Pancreas (tissue), 10 donors: ENCODE measurements at regions not wholly inside any gene's neighbourhood (a gene's known extent, or its start where the extent isn't known, plus 50 kb on each side); places are given as distances from the start of the nearest gene placed in this dataset.

Experiments used
- ATAC-seq, 4 donors: fragments of 200-7000 bp; cut with Tn5 transposase; one replicate each; pipeline versions ENCODE4 v1.8.0 to v1.9.1; 2020; ENCODE audit warnings: mild to moderate bottlenecking in 4 of 4, moderate library complexity in 4 of 4
- DNase-seq, 6 donors: peaks; one replicate each; pipeline ENCODE4 v3.0.0-alpha.2; 2020
- FAIRE-seq: peaks from 2 replicates; lab custom pipeline; 2012; peaks lifted over from hg19 to GRCh38; lab: Jason Lieb, UNC
- H3K27ac ChIP-seq, 4 donors: fragments of 200-600 bp; sonication (generic); 1 replicate in 3 of 4; 2 replicates in 1 of 4; pipeline versions ENCODE4 v1.5.0 to v1.8.0; 2020
- H3K27me3 ChIP-seq, 4 donors: fragments of 200-600 bp; one replicate each; pipeline ENCODE4 v1.8.0; 2021
- H3K36me3 ChIP-seq, 3 donors: fragments of 200-600 bp; sonication (generic) in 1 of 3; one replicate each; pipeline versions ENCODE4 v1.5.0 to v1.8.0; 2020 to 2021
- H3K4me1 ChIP-seq, 3 donors: fragments of 200-600 bp; one replicate each; pipeline ENCODE4 v1.8.0; 2021
- H3K4me3 ChIP-seq, 4 donors: fragments of 200-600 bp; sonication (generic) in 2 of 4; one replicate each; pipeline versions ENCODE4 v1.5.0 to v1.8.0; 2020 to 2021
- H3K9me3 ChIP-seq, 4 donors: fragments of 200-600 bp; one replicate each; pipeline ENCODE4 v1.8.0; 2021
- CTCF ChIP-seq, 4 donors: fragments of 200-600 bp; sonication (generic) in 3 of 4; IDR thresholded peaks; one replicate each; pipeline versions ENCODE4 v1.5.0 to v1.8.0; 2021; ENCODE audit warnings: antibody characterized with exemption in 4 of 4
- WGBS, 2 donors: extraction: QIAGEN DNeasy Blood & Tissue Kit; methylation state at CpG; one replicate each; pipeline ENCODE4 v1.1.7; 2013; 5-methylcytosine and 5-hydroxymethylcytosine counted together
- intact Hi-C, 3 donors: fragments of 100-400 bp; cut with DNase I; formaldehyde crosslinking; loops; one replicate each; pipeline versions ENCODE4 v1.11.1 to v1.14.2; 2022
- donor health status: healthy with polysubstance abuse.
- donor health status: DM: no; HTN: no; CAD: no; lungs with moderate emphysema.
- donor health status: DM: no; HTN: no; CAD: no.
- donor health status: control.
- donor health status: control.
- donor health status: Bipolar disorder and iron deficiency.
- donor health status: DM: yes; HTN: yes; CAD: no.
- donor health status: DM: no; HTN: no; CAD: no.
- donor health status: DM: no; HTN: no; CAD: no.
- donor health status: DM: yes; HTN: yes; CAD: no.

- no peaks in the 10 kb centered on the region for H3K9me3 ChIP-seq
- WGBS, 2 donors, result 75 to 82% methylated on average over 14 of the region's 14 CpGs
- no peaks in the 10 kb centered on the region for H3K27me3 ChIP-seq
- intact Hi-C loops, result no loop called here
- no peaks in the 10 kb centered on the region for H3K36me3 ChIP-seq
- DNase-seq, result no peak
- H3K4me3 ChIP-seq, result no peak overlapping the region
- FAIRE-seq, result no peak
- no peak for ATAC-seq
- no peak overlapping the region for H3K27ac ChIP-seq
- TF ChIP-seq CTCF (IDR thresholded peaks at IDR 0.05), result no peak
- H3K4me1 ChIP-seq, result no peaks in the 10 kb centered on the region
Observed at GRCh38 chr6:165917576-165917975, 250.1 kb downstream of the TBXT start.

- TF ChIP-seq CTCF (IDR thresholded peaks at IDR 0.05), result no peak
- Histone ChIP-seq H3K4me3 (no peak overlapping the region), H3K27me3 (peaks cover 0 to 6% (median 0%) of the 10 kb centered on the region in 4 donors), H3K36me3 (no peaks in the 10 kb centered on the region), H3K4me1 (no peaks in the 10 kb centered on the region), H3K27ac (no peak overlapping the region), H3K9me3 (no peaks in the 10 kb centered on the region)
- no peak for DNase-seq
- intact Hi-C loops, result no loop called here
- WGBS, 2 donors, result 55 to 64% methylated on average over 10 of the region's 10 CpGs
- ATAC-seq, result no peak
- FAIRE-seq, result no peak
Observed at GRCh38 chr6:165915022-165915770, 252.2 kb upstream of the PDE10A start.

GRCh38 chr6:165913676-165914570 is 250.9 kb upstream of the PDE10A start:
- intact Hi-C loops, result no loop called here
- FAIRE-seq (no peak), ATAC-seq (no peak), DNase-seq (no peak)
- Histone ChIP-seq H3K27ac (no peak overlapping the region), H3K4me3 (no peak overlapping the region), H3K27me3 (peaks cover 0 to 6% (median 0%) of the 10 kb centered on the region in 4 donors), H3K4me1 (no peaks in the 10 kb centered on the region), H3K36me3 (no peaks in the 10 kb centered on the region), H3K9me3 (no peaks in the 10 kb centered on the region)
- WGBS, 2 donors, result 54 to 68% methylated on average over 8 of the region's 8 CpGs
- TF ChIP-seq CTCF (IDR thresholded peaks at IDR 0.05), result no peak

GRCh38 chr6:165910184-165910966 is 247.3 kb upstream of the PDE10A start:
- Histone ChIP-seq H3K4me3 (no peak overlapping the region), H3K9me3 (no peaks in the 10 kb centered on the region), H3K27ac (no peak overlapping the region), H3K4me1 (no peaks in the 10 kb centered on the region), H3K36me3 (no peaks in the 10 kb centered on the region), H3K27me3 (peaks cover 0 to 6% (median 0%) of the 10 kb centered on the region in 4 donors)
- intact Hi-C loops, result no loop called here
- DNase-seq (no peak), ATAC-seq (no peak), FAIRE-seq (no peak)
- TF ChIP-seq CTCF (IDR thresholded peaks at IDR 0.05), result no peak
- WGBS, 2 donors, result 36 to 39% methylated on average over 11 of the region's 11 CpGs
